COLO668 (cell line): ENCODE measurements at regions not wholly inside any gene's neighbourhood (a gene's known extent, or its start where the extent isn't known, plus 50 kb on each side); places are given as distances from the start of the nearest gene placed in this dataset.
"Not testable (repeated sequence)": the region's sequence is repeated elsewhere in the genome, so short reads cannot be mapped to it uniquely, and the experiment has no call there.

Source experiments
- DNase-seq: peaks from one replicate; lab custom pipeline; 2025; ENCODE audit not compliant: unreplicated experiment; lab: John Stamatoyannopoulos, UW

DNA sequence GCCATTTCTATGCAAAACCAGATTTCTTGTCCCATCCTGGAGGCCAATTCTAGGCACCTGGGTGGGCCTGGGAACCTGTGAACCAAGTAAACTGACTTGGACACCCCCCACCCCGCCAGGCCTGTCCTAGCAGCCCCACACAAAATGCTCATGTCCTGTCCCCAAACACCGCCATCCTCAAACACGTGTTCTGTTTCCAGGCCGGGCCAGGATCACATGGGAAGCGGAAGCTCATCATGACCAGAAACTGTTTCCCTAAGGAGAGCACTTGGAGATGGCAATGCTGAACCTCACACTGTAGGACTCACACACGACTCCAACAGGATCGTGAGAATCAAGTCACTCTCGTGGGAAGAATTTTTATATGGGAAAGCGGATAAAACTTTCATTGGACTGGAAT lies 78.7 kb upstream of the DRD5 start:
- not testable (repeated sequence) for DNase-seq

- peak; percentile 75 for DNase-seq
Measured at GRCh38 chr4:9703391-9703790, 78.0 kb upstream of the DRD5 start.

GRCh38 chr4:9704126-9704525 lies 77.3 kb upstream of the DRD5 start:
- not testable (repeated sequence) for DNase-seq

DNA sequence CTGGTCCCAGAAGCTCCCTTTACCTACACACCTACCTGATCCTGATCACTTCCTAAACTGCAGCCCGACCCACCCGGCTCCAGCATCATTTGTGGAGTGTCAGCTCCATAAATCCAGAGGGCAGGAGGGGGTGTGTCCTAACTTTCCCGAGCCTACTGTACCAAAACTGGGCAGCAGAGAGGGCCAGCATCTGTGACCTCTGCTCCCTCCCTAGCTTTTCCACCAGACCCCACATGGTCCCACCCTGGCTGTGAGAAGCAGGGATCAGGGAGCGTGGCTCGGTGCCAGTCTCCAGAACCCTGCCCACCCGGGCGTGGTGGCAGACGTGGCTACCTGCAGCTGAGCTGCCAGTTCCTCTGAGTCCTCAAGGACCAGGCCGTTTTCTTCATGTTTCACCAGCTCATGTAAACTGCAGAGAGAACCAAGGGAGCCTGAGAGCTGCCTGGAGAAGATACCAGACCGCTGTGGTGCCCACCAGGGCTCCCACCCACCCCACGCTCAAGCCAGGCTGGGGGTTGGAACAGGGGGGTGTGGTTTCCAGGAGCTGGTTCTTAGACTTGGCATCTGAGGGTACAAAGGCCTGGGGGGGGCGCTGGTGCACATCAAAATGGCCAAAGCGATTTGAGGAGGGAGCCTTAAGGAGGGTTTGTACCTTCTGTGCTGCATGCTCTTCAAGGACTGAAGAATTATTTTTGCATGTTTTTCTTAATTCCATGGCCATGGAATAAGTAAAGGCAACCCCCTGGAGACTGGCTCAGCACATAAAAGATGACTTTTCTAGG lies 76.7 kb upstream of the DRD5 start:
- DNase-seq, result no peak

DNA sequence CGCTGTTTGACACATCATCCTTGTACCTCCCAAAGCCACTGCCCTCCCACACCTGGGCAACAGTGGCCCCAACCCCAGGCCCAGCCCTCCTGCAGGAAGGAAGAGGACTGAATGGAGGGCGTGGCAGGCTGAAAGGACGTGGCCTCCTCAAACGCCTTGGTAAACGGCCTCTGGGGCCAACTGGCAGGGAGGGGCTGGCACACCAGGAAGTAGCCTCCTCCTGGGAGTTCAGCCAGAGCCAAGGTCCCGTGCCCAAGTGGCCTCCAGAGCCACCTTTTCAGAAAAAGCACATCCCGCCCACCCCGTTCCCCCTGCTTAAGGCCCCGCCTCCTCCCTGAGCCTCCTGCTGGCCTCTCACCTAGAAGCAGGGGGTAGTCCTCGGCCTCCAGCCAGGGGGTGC lies 74.2 kb upstream of the DRD5 start:
- not testable (repeated sequence) for DNase-seq

GRCh38 chr4:9707936-9708335 lies 73.5 kb upstream of the DRD5 start:
- DNase-seq, result not testable (repeated sequence)

GRCh38 chr4:9709724-9710123 lies 71.7 kb upstream of the DRD5 start:
- no peak for DNase-seq

DNA sequence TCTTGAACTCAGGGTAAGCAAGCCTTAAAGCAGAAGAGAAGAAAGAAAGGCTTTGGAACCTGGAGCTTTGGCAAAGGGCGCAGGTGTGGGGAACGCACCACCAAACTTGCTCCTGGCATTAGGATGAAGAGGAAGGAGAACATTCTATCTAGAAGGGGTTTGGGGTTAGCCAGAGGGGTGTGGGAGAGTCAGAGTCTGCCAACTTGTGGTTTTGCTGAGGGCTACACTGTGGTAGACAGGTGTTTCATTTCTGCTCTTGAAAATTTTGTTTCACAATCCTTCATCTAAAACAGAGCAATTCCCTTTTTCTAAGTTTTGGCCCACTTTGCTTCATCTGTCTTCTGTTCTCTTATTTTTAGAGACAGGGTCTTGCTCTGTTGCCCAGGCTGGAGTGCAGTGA lies 66.2 kb upstream of the DRD5 start:
- not testable (repeated sequence) for DNase-seq

GRCh38 chr4:9716093-9716492 lies 65.3 kb upstream of the DRD5 start:
- no peak for DNase-seq

GRCh38 chr4:9718246-9718939 lies 63.0 kb upstream of the DRD5 start:
- not testable (repeated sequence) for DNase-seq

DNA sequence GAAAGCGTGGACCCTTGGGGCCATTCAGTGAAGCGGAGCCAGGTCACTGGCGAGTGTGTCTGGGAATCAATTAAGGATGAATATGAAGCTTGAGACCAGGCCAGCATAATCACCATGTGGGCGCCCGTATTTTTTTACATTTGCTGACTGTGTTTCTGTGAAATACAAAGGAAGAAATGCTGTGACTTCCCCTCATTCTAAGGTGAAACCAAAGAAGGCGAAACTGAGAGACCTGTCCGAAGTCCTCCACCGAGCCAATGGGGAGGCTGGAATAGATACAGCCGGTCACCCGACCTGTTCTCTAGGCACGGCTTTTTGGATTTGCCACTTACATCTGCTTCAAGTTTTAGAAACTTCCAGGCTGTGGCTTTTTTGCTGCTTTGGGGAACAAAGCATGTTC lies 59.3 kb upstream of the DRD5 start:
- not testable (repeated sequence) for DNase-seq
